ENCODE measurements at regions not wholly inside any gene's neighbourhood (a gene's known extent, or its start where the extent isn't known, plus 50 kb on each side); places are given as distances from the start of the nearest gene placed in this dataset.

- no peak overlapping the region for H3K4me3 ChIP-seq (ENCODE audit: control insufficient read depth, low read depth, low read length)
- TF ChIP-seq CTCF (IDR thresholded peaks at IDR 0.05; ENCODE audit: control insufficient read depth, insufficient read depth, low read depth, low read length, missing control alignments), result no peak
- DNase-seq (ENCODE audit: low read depth), result no peak
These were observed 957.9 kb upstream of the PRKX start for GRCh38 chrX:4671344-4671743.

GRCh38 chrX:4670606-4671005 is 957.2 kb upstream of the PRKX start:
- no peak for DNase-seq (ENCODE audit: low read depth)
- TF ChIP-seq CTCF (IDR thresholded peaks at IDR 0.05; ENCODE audit: control insufficient read depth, insufficient read depth, low read depth, low read length, missing control alignments), result no peak
- no peak overlapping the region for H3K4me3 ChIP-seq (ENCODE audit: control insufficient read depth, low read depth, low read length)

GRCh38 chrX:4668802-4669536 is 955.5 kb upstream of the PRKX start:
- no peak for DNase-seq (ENCODE audit: low read depth)
- no peak for TF ChIP-seq CTCF (IDR thresholded peaks at IDR 0.05; ENCODE audit: control insufficient read depth, insufficient read depth, low read depth, low read length, missing control alignments)

GRCh38 chrX:4663085-4663484 is 949.6 kb upstream of the PRKX start:
- no peak overlapping the region for H3K4me3 ChIP-seq (ENCODE audit: control insufficient read depth, low read depth, low read length)
- DNase-seq (ENCODE audit: low read depth), result no peak
- no peak for TF ChIP-seq CTCF (IDR thresholded peaks at IDR 0.05; ENCODE audit: control insufficient read depth, insufficient read depth, low read depth, low read length, missing control alignments)

More at GRCh38 chrX:4668802-4669536, 955.5 kb upstream of the PRKX start:
- H3K4me3 ChIP-seq (ENCODE audit: control insufficient read depth, low read depth, low read length), result no peak overlapping the region

- no peak for TF ChIP-seq CTCF (IDR thresholded peaks at IDR 0.05; ENCODE audit: control insufficient read depth, insufficient read depth, low read depth, low read length, missing control alignments)
- H3K4me3 ChIP-seq (ENCODE audit: control insufficient read depth, low read depth, low read length), result no peak overlapping the region
- no peak for DNase-seq (ENCODE audit: low read depth)
These were observed 948.3 kb upstream of the PRKX start for GRCh38 chrX:4661771-4662170.

- no peak for DNase-seq (ENCODE audit: low read depth)
- TF ChIP-seq CTCF (IDR thresholded peaks at IDR 0.05; ENCODE audit: control insufficient read depth, insufficient read depth, low read depth, low read length, missing control alignments), result no peak
- no peak overlapping the region for H3K4me3 ChIP-seq (ENCODE audit: control insufficient read depth, low read depth, low read length)
These were observed 943.0 kb upstream of the PRKX start for GRCh38 chrX:4656419-4656818.
